ENCODE measurements at regions not wholly inside any gene's neighbourhood (a gene's known extent, or its start where the extent isn't known, plus 50 kb on each side); places are given as distances from the start of the nearest gene placed in this dataset.

DNA sequence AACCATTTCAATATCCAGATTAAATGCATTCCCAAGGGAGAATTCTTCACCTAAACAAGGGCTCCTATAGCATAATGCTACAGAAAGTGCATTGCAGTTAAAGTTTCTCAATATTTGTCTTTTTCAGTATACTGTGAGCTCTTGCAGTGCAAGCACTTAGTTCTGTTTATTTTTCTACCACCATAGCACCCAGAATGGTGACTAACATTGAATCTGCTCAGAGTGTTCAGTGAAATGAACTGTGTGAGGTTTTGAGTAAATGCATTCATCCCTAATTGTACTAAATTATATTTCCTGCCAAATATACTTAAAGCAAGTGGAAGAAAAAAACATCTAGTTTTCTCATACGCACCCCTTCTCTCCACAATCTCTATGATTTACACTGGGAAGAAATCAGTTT is 383.9 kb downstream of the PCDH7 start:
- TF ChIP-seq, protein P1, sequence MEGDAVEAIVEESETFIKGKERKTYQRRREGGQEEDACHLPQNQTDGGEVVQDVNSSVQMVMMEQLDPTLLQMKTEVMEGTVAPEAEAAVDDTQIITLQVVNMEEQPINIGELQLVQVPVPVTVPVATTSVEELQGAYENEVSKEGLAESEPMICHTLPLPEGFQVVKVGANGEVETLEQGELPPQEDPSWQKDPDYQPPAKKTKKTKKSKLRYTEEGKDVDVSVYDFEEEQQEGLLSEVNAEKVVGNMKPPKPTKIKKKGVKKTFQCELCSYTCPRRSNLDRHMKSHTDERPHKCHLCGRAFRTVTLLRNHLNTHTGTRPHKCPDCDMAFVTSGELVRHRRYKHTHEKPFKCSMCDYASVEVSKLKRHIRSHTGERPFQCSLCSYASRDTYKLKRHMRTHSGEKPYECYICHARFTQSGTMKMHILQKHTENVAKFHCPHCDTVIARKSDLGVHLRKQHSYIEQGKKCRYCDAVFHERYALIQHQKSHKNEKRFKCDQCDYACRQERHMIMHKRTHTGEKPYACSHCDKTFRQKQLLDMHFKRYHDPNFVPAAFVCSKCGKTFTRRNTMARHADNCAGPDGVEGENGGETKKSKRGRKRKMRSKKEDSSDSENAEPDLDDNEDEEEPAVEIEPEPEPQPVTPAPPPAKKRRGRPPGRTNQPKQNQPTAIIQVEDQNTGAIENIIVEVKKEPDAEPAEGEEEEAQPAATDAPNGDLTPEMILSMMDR (IDR thresholded peaks at IDR 0.05) = no peak
- TF ChIP-seq POLR2A (IDR thresholded peaks at IDR 0.05; ENCODE audit: low read depth) (no peak), POLR2AphosphoS5 (IDR thresholded peaks at IDR 0.05) (no peak), EP300 (IDR thresholded peaks at IDR 0.05) (no peak)
